Spinal cord (tissue), 9 donors: ENCODE measurements at regions not wholly inside any gene's neighbourhood (a gene's known extent, or its start where the extent isn't known, plus 50 kb on each side); places are given as distances from the start of the nearest gene placed in this dataset.

Experiments
- DNase-seq, 6 donors: peaks; one replicate each; pipeline versions ENCODE4 v3.0.0 to v3.0.0-alpha.2; 2013 to 2015; ENCODE audit warnings: low spot score in 6 of 6, low read depth in 4 of 6
- H3K27ac ChIP-seq: one replicate; pipeline ENCODE4 v1.5.1; 2013; ENCODE audit warnings: low read depth, low read length, control low read depth
- H3K27me3 ChIP-seq: one replicate; pipeline ENCODE4 v1.6.1; 2013; ENCODE audit warnings: low read length; ENCODE audit not compliant: control insufficient read depth, insufficient read depth
- H3K36me3 ChIP-seq: one replicate; pipeline ENCODE4 v1.6.1; 2013; ENCODE audit warnings: low read length; ENCODE audit not compliant: control insufficient read depth, insufficient read depth
- H3K4me1 ChIP-seq: one replicate; pipeline ENCODE4 v1.6.1; 2013; ENCODE audit warnings: low read length; ENCODE audit not compliant: control insufficient read depth, insufficient read depth
- H3K4me3 ChIP-seq: one replicate; pipeline ENCODE4 v1.5.1; 2013; ENCODE audit warnings: low read depth, low read length, control low read depth
- H3K9me3 ChIP-seq: one replicate; pipeline ENCODE4 v1.6.1; 2013; ENCODE audit warnings: low read length; ENCODE audit not compliant: control insufficient read depth, insufficient read depth
- WGBS: methylation state at CpG from one replicate; pipeline ENCODE4 v1.1.5; 2013; ENCODE audit warnings: missing lambda C conversion rate; ENCODE audit not compliant: insufficient coverage; 5-methylcytosine and 5-hydroxymethylcytosine counted together
- donor health status: healthy.

DNA sequence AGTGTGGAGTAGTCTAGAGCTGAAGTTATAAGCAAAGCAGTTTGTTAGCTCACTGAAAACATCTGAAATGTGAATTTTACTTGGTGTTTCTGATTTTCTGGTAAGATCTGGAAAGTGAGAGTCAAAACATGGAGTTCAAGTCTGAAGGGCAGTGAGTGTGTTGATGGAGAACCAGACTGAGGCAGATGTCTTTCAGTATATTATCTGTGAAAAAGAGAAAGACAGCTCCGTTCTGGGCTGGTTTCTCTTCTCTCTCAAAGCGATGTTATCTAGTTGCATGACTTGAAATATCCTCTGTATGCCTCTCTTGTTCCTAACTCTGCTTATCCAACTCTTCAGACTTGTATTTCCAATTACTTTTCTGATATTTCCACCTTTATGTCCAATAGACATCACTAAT is 381.9 kb upstream of the RGS6 start:
- no peaks in the 10 kb centered on the region for H3K36me3 ChIP-seq
- H3K4me1 ChIP-seq: no peaks in the 10 kb centered on the region
- no peaks in the 10 kb centered on the region for H3K9me3 ChIP-seq
- no peak for DNase-seq
- 100% methylated on average over 1 of the region's 2 CpGs for WGBS
- H3K27me3 ChIP-seq: no peaks in the 10 kb centered on the region
- H3K4me3 ChIP-seq: no peak overlapping the region
- H3K27ac ChIP-seq: no peak overlapping the region

DNA sequence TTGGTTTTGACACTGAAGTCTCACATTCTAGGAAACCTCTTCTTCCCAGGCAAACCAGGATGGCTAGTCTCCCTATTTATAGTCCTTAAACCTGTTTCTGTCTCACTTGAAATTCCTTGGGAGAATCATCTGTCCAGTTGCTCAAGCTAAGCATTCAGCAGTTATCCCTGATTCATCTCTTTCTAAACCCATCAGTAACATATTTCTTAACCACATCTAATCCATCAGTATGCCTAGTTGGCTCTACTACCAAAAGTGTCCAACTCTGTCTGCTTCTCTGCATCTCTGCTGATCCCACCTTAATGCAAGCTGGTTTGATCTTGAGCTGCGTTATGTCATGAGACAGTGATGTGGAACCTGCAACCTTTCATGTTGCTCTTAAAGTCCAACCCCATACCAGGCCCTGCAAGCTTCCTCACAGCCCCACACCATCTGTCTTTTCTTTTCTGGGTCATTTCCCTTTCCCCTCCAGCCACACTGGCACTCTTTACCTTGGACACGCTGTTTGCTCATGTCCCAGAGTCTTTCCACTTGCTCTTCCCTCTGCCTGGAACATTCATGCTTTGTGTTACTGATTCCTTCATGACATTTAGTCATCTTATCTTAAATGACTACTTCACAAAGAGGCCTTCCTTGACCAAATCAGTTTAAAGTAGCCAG is 380.8 kb upstream of the RGS6 start:
- H3K27ac ChIP-seq: no peak overlapping the region
- H3K27me3 ChIP-seq: no peaks in the 10 kb centered on the region
- H3K9me3 ChIP-seq: no peaks in the 10 kb centered on the region
- H3K4me1 ChIP-seq: no peaks in the 10 kb centered on the region
- H3K4me3 ChIP-seq: no peak overlapping the region
- DNase-seq: no peak
- H3K36me3 ChIP-seq: no peaks in the 10 kb centered on the region
- WGBS: 85% methylated on average over 2 of the region's 2 CpGs

DNA sequence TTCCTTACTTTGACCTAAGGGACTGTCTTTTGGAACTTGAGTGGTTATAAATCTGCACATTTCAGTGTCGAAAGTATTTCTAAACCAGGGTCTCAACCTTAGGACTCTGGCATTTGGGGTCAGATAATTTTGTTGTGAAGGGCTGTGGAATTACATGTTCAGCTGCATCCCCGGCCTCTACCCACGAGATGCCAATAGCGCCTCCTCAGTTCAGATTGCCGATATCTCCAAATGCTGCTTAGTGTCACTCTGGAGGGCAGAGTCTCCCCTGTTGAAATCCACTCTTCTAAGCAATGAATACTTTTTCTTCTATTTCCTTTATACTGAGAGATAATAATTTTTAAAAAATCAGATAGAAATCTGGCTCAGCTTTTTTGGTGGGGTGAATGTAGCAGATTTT is 379.4 kb upstream of the RGS6 start:
- Histone ChIP-seq H3K27ac (no peak overlapping the region), H3K9me3 (no peaks in the 10 kb centered on the region)

GRCh38 chr14:71553779-71554178 is 378.4 kb upstream of the RGS6 start:
- WGBS: 80% methylated on average over 1 of the region's 3 CpGs
- Histone ChIP-seq H3K27me3 (no peaks in the 10 kb centered on the region), H3K27ac (no peak overlapping the region), H3K4me3 (no peak overlapping the region), H3K9me3 (no peaks in the 10 kb centered on the region), H3K36me3 (no peaks in the 10 kb centered on the region), H3K4me1 (no peaks in the 10 kb centered on the region)
- DNase-seq: no peak

More for the DNA sequence above, 379.4 kb upstream of the RGS6 start:
- Histone ChIP-seq H3K4me3 (no peak overlapping the region), H3K4me1 (no peaks in the 10 kb centered on the region), H3K27me3 (no peaks in the 10 kb centered on the region), H3K36me3 (no peaks in the 10 kb centered on the region)
- no peak for DNase-seq
- 100% methylated on average over 1 of the region's 5 CpGs for WGBS

GRCh38 chr14:71554323-71554722 is 377.9 kb upstream of the RGS6 start:
- no peak overlapping the region for H3K27ac ChIP-seq
- no peaks in the 10 kb centered on the region for H3K4me1 ChIP-seq
- H3K4me3 ChIP-seq: no peak overlapping the region
- no peak for DNase-seq
- no CpG with 5 or more reads among the region's 2 CpGs for WGBS
- no peaks in the 10 kb centered on the region for H3K36me3 ChIP-seq
- H3K27me3 ChIP-seq: no peaks in the 10 kb centered on the region
- no peaks in the 10 kb centered on the region for H3K9me3 ChIP-seq

DNA sequence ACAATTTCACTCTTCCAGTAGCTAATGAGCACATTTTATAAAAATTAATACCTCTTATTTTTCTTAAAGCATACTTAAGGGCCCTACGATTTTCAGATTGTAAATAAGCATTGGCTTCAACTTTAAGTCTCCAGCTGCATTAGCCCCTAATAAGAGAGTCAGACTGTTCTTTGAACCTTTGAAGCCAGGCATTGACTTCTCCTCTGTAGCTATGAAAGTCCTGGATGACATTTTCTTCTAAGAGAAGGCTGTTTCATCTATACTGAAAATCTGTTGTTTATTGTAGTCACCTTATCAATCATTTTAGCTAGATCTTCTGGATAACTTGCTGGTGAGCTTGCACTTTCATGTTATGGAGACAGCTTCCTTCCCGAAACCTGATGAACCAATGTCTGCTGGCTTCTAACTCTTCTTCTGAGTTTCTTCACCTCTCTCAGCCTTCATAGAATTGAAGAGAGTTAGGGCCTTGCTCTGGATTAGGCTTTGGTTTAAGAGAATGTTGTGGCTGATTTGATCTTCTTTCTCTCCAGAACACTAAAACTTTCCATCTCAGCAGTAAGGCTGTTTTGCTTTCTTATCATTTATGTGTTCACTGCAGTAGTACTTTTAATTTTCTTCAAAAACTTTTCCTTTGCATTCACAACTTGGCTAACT is 377.1 kb upstream of the RGS6 start:
- Histone ChIP-seq H3K27ac (no peak overlapping the region), H3K4me1 (no peaks in the 10 kb centered on the region)

GRCh38 chr14:71555654-71556559 is 376.3 kb upstream of the RGS6 start:
- DNase-seq: no peak
- Histone ChIP-seq H3K27me3 (no peaks in the 10 kb centered on the region), H3K4me1 (no peaks in the 10 kb centered on the region), H3K4me3 (no peak overlapping the region), H3K9me3 (no peaks in the 10 kb centered on the region), H3K36me3 (no peaks in the 10 kb centered on the region), H3K27ac (no peak overlapping the region)
- 73% methylated on average over 2 of the region's 5 CpGs for WGBS

More for the DNA sequence above, 377.1 kb upstream of the RGS6 start:
- Histone ChIP-seq H3K9me3 (no peaks in the 10 kb centered on the region), H3K27me3 (no peaks in the 10 kb centered on the region), H3K36me3 (no peaks in the 10 kb centered on the region), H3K4me3 (no peak overlapping the region)
- no peak for DNase-seq
- WGBS: 100% methylated on average over 1 of the region's 2 CpGs

DNA sequence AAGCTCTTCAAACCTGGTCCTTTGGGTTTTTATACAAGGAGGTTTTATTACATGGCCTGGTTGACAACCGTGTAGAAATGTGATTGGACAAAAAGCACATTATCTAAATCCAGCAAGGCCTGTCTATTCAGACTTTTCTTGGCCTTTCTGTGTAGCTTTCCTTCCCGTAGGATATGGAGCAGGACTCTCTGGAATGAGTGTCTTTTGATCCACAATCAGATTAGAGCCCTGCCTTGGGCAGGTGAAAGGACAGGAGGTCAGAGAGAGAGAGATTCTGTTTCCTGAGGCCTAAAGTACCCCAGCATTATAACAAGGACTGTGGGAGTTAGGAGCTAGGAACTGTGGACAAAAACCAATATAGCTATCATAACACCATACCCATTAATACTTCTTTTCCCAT is 375.5 kb upstream of the RGS6 start:
- no peak for DNase-seq
- no peaks in the 10 kb centered on the region for H3K27me3 ChIP-seq
- H3K4me1 ChIP-seq: no peaks in the 10 kb centered on the region
- no peak overlapping the region for H3K27ac ChIP-seq
- no peaks in the 10 kb centered on the region for H3K9me3 ChIP-seq
- WGBS: 40% methylated on average over 1 of the region's 2 CpGs
- H3K4me3 ChIP-seq: no peak overlapping the region
- no peaks in the 10 kb centered on the region for H3K36me3 ChIP-seq

- Histone ChIP-seq H3K9me3 (no peaks in the 10 kb centered on the region), H3K27me3 (no peaks in the 10 kb centered on the region), H3K4me1 (no peaks in the 10 kb centered on the region), H3K36me3 (no peaks in the 10 kb centered on the region), H3K27ac (no peak overlapping the region), H3K4me3 (no peak overlapping the region)
- no CpG with 5 or more reads among the region's 2 CpGs for WGBS
- DNase-seq: no peak
Observed at GRCh38 chr14:71557351-71557750, 374.9 kb upstream of the RGS6 start.
